ENCODE measurements at regions not wholly inside any gene's neighbourhood (a gene's known extent, or its start where the extent isn't known, plus 50 kb on each side); places are given as distances from the start of the nearest gene placed in this dataset.

DNA sequence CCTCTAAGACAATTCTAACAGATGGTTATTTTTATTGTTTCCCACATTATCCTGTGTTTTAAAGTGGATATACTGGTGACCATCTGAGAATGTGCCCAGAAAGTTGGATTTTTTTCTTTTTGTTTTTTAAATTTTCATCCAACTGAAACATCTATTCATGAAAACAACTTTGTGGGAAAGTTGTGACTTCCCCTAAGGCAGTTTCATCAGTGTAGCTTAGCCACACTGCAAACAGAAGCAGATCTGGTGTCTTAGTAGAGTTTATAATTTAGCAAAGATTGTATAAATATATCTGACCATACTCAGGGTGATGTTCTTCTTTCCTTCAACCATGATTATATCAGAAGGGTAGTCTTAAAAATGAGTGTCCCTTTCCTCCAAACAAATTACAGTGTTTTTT is 1241.3 kb downstream of the MAT2B start:
- Histone ChIP-seq H3K79me2 (ENCODE audit: control insufficient read depth, insufficient read depth, low read length) (no peaks in the 10 kb centered on the region), H3K9ac (ENCODE audit: control insufficient read depth, extremely low read depth, insufficient read depth, low read length) (no peak overlapping the region), H3K36me3 (ENCODE audit: control insufficient read depth in 2 of 2, extremely low read depth in 1 of 2, insufficient read depth in 2 of 2, low read length in 2 of 2) (no peaks in the 10 kb centered on the region), H3K27ac (ENCODE audit: control insufficient read depth, insufficient read depth, low read length) (no peak overlapping the region), H3K27me3 (ENCODE audit: control insufficient read depth, extremely low read depth, insufficient read depth, low read length) (no peaks in the 10 kb centered on the region), H2AFZ (ENCODE audit: control insufficient read depth, low read length) (no peak overlapping the region), H3K4me2 (ENCODE audit: control insufficient read depth, extremely low read depth, insufficient read depth, low read depth, low read length) (no peak overlapping the region), H4K20me1 (ENCODE audit: control insufficient read depth, extremely low read depth, insufficient read depth, low read length) (no peaks in the 10 kb centered on the region), H3K9me3 (ENCODE audit: control insufficient read depth, low read depth, low read length) (no peaks in the 10 kb centered on the region), H3K4me1 (ENCODE audit: control insufficient read depth, extremely low read depth, insufficient read depth, low read length) (no peaks in the 10 kb centered on the region), H3K4me3 (ENCODE audit: control insufficient read depth in 2 of 3, extremely low read depth in 1 of 3, insufficient read depth in 2 of 3, low read depth in 1 of 3, low read length in 3 of 3) (no peak overlapping the region), H3K9me1 (ENCODE audit: control insufficient read depth, extremely low read depth, insufficient read depth, low read length) (no peaks in the 10 kb centered on the region)
- no peak for FAIRE-seq
- dilution Hi-C loops (cut with MboI; ENCODE audit: extremely low pct_ligation_motif_present, low sequenced_read_pairs): no loop called here
- TF ChIP-seq EZH2 (IDR thresholded peaks at IDR 0.05; ENCODE audit: low read length): no peak
- TF ChIP-seq, protein P1, sequence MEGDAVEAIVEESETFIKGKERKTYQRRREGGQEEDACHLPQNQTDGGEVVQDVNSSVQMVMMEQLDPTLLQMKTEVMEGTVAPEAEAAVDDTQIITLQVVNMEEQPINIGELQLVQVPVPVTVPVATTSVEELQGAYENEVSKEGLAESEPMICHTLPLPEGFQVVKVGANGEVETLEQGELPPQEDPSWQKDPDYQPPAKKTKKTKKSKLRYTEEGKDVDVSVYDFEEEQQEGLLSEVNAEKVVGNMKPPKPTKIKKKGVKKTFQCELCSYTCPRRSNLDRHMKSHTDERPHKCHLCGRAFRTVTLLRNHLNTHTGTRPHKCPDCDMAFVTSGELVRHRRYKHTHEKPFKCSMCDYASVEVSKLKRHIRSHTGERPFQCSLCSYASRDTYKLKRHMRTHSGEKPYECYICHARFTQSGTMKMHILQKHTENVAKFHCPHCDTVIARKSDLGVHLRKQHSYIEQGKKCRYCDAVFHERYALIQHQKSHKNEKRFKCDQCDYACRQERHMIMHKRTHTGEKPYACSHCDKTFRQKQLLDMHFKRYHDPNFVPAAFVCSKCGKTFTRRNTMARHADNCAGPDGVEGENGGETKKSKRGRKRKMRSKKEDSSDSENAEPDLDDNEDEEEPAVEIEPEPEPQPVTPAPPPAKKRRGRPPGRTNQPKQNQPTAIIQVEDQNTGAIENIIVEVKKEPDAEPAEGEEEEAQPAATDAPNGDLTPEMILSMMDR (optimal IDR thresholded peaks at IDR 0.05 in 1 of 3, IDR thresholded peaks at IDR 0.05 in 1 of 3, conservative IDR thresholded peaks at IDR 0.05 in 1 of 3; ENCODE audit: extremely low read depth in 1 of 3, insufficient read depth in 2 of 3, low read length in 3 of 3): no peak
- no peak for DNase-seq (ENCODE audit: low read depth, low spot score)

DNA sequence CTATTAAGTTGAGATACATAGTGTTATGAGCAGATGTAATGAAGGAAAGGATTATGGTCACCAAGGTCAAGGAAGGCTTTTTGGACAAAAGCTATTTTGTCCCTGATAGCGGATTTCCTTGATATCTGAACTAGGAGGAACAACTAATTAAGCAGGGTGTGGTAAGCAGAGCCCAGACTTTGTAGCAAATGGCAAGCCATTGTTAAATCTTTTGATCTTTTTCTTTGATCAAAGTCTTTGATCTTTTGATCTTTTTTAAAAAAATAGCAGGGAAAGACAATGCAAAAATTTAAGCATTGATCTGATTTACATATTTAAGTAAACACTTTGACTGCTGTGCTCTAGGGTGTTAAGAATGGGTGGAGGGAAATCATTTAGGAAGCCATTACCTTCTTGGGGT is 1242.0 kb downstream of the MAT2B start:
- no peak overlapping the region for H3K4me3 ChIP-seq (ENCODE audit: control insufficient read depth in 2 of 3, extremely low read depth in 1 of 3, insufficient read depth in 2 of 3, low read depth in 1 of 3, low read length in 3 of 3)
- DNase-seq (ENCODE audit: low read depth, low spot score) (no peak), FAIRE-seq (no peak)
- no peaks in the 10 kb centered on the region for H3K4me1 ChIP-seq (ENCODE audit: control insufficient read depth, extremely low read depth, insufficient read depth, low read length)
- no peaks in the 10 kb centered on the region for H3K9me3 ChIP-seq (ENCODE audit: control insufficient read depth, low read depth, low read length)
- H3K27me3 ChIP-seq (ENCODE audit: control insufficient read depth, extremely low read depth, insufficient read depth, low read length): no peaks in the 10 kb centered on the region
- no peak overlapping the region for H3K27ac ChIP-seq (ENCODE audit: control insufficient read depth, insufficient read depth, low read length)
- dilution Hi-C loops (cut with MboI; ENCODE audit: extremely low pct_ligation_motif_present, low sequenced_read_pairs): no loop called here
- no peaks in the 10 kb centered on the region for H3K9me1 ChIP-seq (ENCODE audit: control insufficient read depth, extremely low read depth, insufficient read depth, low read length)
- H4K20me1 ChIP-seq (ENCODE audit: control insufficient read depth, extremely low read depth, insufficient read depth, low read length): no peaks in the 10 kb centered on the region
- no peak overlapping the region for H3K9ac ChIP-seq (ENCODE audit: control insufficient read depth, extremely low read depth, insufficient read depth, low read length)
- H2AFZ ChIP-seq (ENCODE audit: control insufficient read depth, low read length): no peak overlapping the region
- H3K36me3 ChIP-seq (ENCODE audit: control insufficient read depth in 2 of 2, extremely low read depth in 1 of 2, insufficient read depth in 2 of 2, low read length in 2 of 2): no peaks in the 10 kb centered on the region
- H3K4me2 ChIP-seq (ENCODE audit: control insufficient read depth, extremely low read depth, insufficient read depth, low read depth, low read length): no peak overlapping the region
- H3K79me2 ChIP-seq (ENCODE audit: control insufficient read depth, insufficient read depth, low read length): no peaks in the 10 kb centered on the region
- no peak for TF ChIP-seq EZH2 (IDR thresholded peaks at IDR 0.05; ENCODE audit: low read length)
- TF ChIP-seq, protein P1 (optimal IDR thresholded peaks at IDR 0.05 in 1 of 3, IDR thresholded peaks at IDR 0.05 in 1 of 3, conservative IDR thresholded peaks at IDR 0.05 in 1 of 3; ENCODE audit: extremely low read depth in 1 of 3, insufficient read depth in 2 of 3, low read length in 3 of 3): no peak

All from keratinocyte (primary cell).